Psoas muscle (tissue), 7 donors: ENCODE measurements at regions not wholly inside any gene's neighbourhood (a gene's known extent, or its start where the extent isn't known, plus 50 kb on each side); places are given as distances from the start of the nearest gene placed in this dataset.

Source experiments
- ATAC-seq, 4 donors: fragments of 200-7000 bp; cut with Tn5 transposase; one replicate each; pipeline ENCODE4 v1.9.1; 2020; ENCODE audit warnings: moderate library complexity in 3 of 4, mild to moderate bottlenecking in 2 of 4
- DNase-seq, 2 donors: peaks; one replicate each; pipeline ENCODE4 v3.0.0-alpha.2; 2020
- H3K27ac ChIP-seq: fragments of 200-600 bp; one replicate; pipeline ENCODE4 v1.8.0; 2022
- H3K27me3 ChIP-seq, 3 donors: fragments of 200-600 bp in 1 of 3; one replicate each; pipeline versions ENCODE4 v1.6.1 to v1.8.0; 2013 to 2022; ENCODE audit warnings: low read length in 2 of 3, mild to moderate bottlenecking in 2 of 3, moderate library complexity in 1 of 3; ENCODE audit not compliant: insufficient read depth in 3 of 3
- H3K36me3 ChIP-seq, 2 donors: fragments of 200-600 bp in 1 of 2; one replicate each; pipeline versions ENCODE4 v1.6.1 to v1.8.0; 2013 to 2022; ENCODE audit warnings: low read depth in 1 of 2, mild to moderate bottlenecking in 1 of 2, moderate library complexity in 1 of 2; ENCODE audit not compliant: insufficient read depth in 1 of 2
- H3K4me1 ChIP-seq: fragments of 200-600 bp; one replicate; pipeline ENCODE4 v1.8.0; 2022
- H3K4me3 ChIP-seq: fragments of 200-600 bp; one replicate; pipeline ENCODE4 v1.8.0; 2022; ENCODE audit warnings: mild to moderate bottlenecking
- H3K9me3 ChIP-seq: fragments of 200-600 bp; one replicate; pipeline ENCODE4 v1.8.0; 2022
- CTCF ChIP-seq: fragments of 200-600 bp; IDR thresholded peaks from one replicate; pipeline ENCODE4 v1.8.0; 2022; ENCODE audit warnings: antibody characterized with exemption
- WGBS, 3 donors: extraction: QIAGEN DNeasy Blood & Tissue Kit; methylation state at CpG; one replicate each; pipeline versions ENCODE4 v1.1.6 to v1.1.7; 2013; 5-methylcytosine and 5-hydroxymethylcytosine counted together
- intact Hi-C, 2 donors: fragments of 100-400 bp; cut with DNase I; formaldehyde crosslinking; loops; one replicate each; pipeline versions ENCODE4 v1.11.0 to v1.14.2; 2022
- donor health status: healthy with polysubstance abuse.
- donor health status: DM: no; HTN: no; CAD: no; lungs with moderate emphysema.
- donor health status: Bipolar disorder and iron deficiency.
- donor health status: healthy.
- donor health status: DM: yes; HTN: yes; CAD: no.
- donor health status: DM: no; HTN: no; CAD: no.
- donor health status: DM: yes; HTN: yes; CAD: no.

GRCh38 chr6:144343701-144344428, 58.7 kb downstream of the UTRN start:
- 62 to 63% (median 62%) methylated on average over 10 of the region's 10 CpGs for WGBS, 3 donors
- Histone ChIP-seq H3K27ac (peak overlapping the region; percentile 39), H3K36me3 (no peaks in the 10 kb centered on the region), H3K27me3 (no peaks in the 10 kb centered on the region), H3K9me3 (no peaks in the 10 kb centered on the region), H3K4me3 (peak overlapping the region; percentile 48), H3K4me1 (peaks cover 50% of the 10 kb centered on the region)
- DNase-seq: no peak
- peak in 3 of 4 donors; percentile 4 to 54 (median 26) for ATAC-seq
- no peak for TF ChIP-seq CTCF
- intact Hi-C loops: no loop called here

DNA sequence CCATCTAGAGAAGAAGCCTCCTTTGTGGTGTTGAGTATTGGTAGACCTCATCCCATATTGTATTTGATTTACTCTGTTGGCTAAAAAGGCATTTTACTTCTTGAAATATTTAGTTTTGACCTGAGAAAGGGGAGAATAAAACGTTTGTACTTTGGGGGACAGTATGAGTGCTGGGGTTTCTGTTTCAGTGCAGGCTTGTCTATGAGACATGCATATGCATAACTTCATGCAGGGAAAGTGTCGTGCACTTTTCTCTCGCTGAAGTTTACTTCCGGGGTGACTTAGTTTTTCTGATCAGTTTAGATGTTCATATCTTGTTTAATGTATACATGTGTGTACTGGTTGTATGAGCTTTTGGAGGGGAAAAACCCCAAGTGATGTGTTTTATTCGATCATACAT, 59.5 kb downstream of the UTRN start:
- peaks cover 46% of the 10 kb centered on the region for H3K4me1 ChIP-seq
- peak overlapping the region; percentile 39 for H3K27ac ChIP-seq
- no peaks in the 10 kb centered on the region for H3K27me3 ChIP-seq
- no peak for TF ChIP-seq CTCF
- 66 to 72% (median 67%) methylated on average over 5 of the region's 5 CpGs for WGBS, 3 donors
- peak overlapping the region; percentile 48 for H3K4me3 ChIP-seq
- ATAC-seq: no peak
- intact Hi-C loops: loop anchor here in 1 of 2 donors (5.0 kb wide), 1 partner anchor 57 kb away; the partner anchor contains the start of gene UTRN
- DNase-seq: no peak
- H3K36me3 ChIP-seq: no peaks in the 10 kb centered on the region
- H3K9me3 ChIP-seq: no peaks in the 10 kb centered on the region

GRCh38 chr6:144345451-144345850, 60.3 kb downstream of the UTRN start:
- Histone ChIP-seq H3K27ac (peak overlapping the region; percentile 7), H3K4me3 (peak overlapping the region; percentile 48), H3K36me3 (no peaks in the 10 kb centered on the region), H3K4me1 (peaks cover 48% of the 10 kb centered on the region), H3K9me3 (no peaks in the 10 kb centered on the region), H3K27me3 (no peaks in the 10 kb centered on the region)
- no peak for DNase-seq
- WGBS, 3 donors: 87 to 93% (median 93%) methylated on average over 4 of the region's 4 CpGs
- TF ChIP-seq CTCF: no peak
- intact Hi-C loops: loop anchor here in 1 of 2 donors (5.0 kb wide), 1 partner anchor 58 kb away; the partner anchor contains the start of gene UTRN
- ATAC-seq: no peak

DNA sequence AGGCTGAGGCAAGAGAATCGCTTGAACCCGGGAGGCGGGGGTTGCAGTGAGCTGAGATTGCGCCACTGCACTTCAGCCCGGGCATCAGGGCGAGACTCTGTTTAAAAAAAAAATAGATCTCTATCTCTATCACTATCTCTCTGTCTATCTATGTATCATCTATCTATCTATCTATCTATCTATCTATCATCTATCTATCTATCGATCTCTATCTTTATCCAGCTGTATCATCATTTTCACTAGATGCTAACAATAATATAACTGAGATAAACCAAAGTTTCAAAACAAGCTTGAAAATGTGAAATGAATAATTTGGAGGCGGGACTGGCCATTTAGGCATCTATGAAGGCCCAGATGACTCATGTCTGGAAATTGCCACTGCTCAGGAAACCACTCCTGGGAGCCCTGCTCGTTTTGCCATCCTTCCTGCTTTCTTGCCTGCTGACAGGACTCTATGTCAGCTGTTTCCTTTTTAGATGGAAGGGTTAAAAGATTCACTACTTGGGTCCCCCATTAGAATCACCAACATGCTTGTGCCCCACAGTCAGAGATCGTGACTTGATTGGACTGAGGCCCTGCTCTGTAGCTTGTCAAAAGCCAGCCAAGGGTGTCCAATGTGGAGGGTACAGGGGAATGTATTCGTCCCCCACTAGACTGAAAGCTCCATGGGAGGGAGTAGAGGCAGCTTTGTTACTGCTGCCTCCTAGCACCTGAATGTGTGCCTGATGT, 61.7 kb downstream of the UTRN start:
- Histone ChIP-seq H3K4me3 (no peak overlapping the region), H3K27me3 (no peaks in the 10 kb centered on the region), H3K4me1 (peaks cover 48% of the 10 kb centered on the region), H3K9me3 (no peaks in the 10 kb centered on the region), H3K36me3 (no peaks in the 10 kb centered on the region), H3K27ac (peak overlapping the region; percentile 62)
- peak in 3 of 4 donors; percentile 7 to 43 (median 19) for ATAC-seq
- 75 to 79% (median 76%) methylated on average over 11 of the region's 11 CpGs for WGBS, 3 donors
- no peak for DNase-seq
- no peak for TF ChIP-seq CTCF
- intact Hi-C loops: loop anchor here in 1 of 2 donors (5.0 kb wide), 1 partner anchor 60 kb away; the partner anchor contains the start of gene UTRN
